GOT3 (cell line): ENCODE measurements at regions not wholly inside any gene's neighbourhood (a gene's known extent, or its start where the extent isn't known, plus 50 kb on each side); places are given as distances from the start of the nearest gene placed in this dataset.

Experiments used
- DNase-seq: peaks from one replicate; lab custom pipeline; 2025; ENCODE audit warnings: mixed read lengths; lab: John Stamatoyannopoulos, UW

- DNase-seq, result no peak
Observed at GRCh38 chr22:44442186-44442815, 55.7 kb downstream of the RTL6 start.

DNA sequence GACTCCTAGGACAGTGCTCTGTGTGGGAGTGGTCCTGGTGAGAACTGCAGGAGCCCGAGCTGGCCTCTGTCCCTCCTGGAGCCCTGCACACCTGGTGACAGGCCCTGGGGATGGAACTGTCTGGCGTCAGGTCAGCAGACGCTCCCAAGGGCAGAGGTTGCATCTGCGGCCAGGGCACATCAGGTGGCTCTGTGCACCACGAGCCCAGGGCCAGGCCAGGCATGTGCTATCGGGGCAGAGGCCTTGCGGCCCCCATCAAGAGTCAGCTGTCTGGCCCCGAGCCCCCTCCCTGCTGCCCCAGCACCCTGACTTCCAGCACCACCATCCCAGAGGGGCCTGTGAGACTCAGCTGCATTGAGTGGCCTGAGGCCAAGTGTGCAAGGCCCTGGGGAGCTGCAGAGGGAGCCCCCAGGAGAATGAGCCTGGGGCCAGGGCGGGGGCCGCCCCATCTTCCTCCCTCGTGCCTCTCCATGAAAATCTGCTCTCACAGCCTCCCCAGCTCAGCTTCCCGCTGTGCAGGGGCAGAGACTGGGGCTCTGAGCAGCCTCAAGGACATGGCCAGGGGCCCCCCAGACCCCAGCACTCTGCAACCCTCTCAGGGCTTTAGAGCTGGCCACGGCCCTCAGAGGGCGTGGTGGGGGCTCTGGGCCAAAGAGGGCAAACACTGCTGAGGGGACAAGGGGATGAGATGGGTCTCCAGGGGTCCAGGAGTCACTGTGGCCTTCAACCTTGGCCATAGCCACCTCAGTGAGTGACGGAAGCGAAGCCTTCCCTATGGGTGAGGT lies 56.4 kb downstream of the RTL6 start:
- DNase-seq, result no peak

- DNase-seq, result no peak
Observed at GRCh38 chr22:44440224-44441160, 57.5 kb downstream of the RTL6 start.

GRCh38 chr22:44439356-44440223 lies 58.4 kb downstream of the RTL6 start:
- no peak for DNase-seq

GRCh38 chr22:44438481-44439131 lies 59.4 kb downstream of the RTL6 start:
- no peak for DNase-seq

DNA sequence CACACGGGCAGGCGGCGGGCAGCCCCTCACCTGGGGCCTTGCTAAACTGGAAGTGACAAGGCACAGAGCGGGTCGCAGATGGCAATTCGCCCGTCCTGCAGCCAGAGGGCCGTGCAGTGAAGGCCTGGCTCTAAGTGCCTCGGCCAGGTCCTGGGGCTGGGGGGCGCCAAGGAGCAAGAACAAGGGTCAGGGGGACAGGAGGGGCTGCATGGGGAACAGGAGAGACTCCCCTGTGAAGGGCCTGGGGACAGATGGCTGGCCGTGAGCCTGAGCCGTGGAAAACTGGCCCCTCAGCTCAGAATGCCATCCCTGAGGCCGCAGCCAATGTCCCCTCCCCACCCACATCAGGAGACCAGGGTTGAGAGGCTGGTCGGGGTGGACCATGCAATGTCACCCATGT lies 60.0 kb downstream of the RTL6 start:
- DNase-seq, result no peak

DNA sequence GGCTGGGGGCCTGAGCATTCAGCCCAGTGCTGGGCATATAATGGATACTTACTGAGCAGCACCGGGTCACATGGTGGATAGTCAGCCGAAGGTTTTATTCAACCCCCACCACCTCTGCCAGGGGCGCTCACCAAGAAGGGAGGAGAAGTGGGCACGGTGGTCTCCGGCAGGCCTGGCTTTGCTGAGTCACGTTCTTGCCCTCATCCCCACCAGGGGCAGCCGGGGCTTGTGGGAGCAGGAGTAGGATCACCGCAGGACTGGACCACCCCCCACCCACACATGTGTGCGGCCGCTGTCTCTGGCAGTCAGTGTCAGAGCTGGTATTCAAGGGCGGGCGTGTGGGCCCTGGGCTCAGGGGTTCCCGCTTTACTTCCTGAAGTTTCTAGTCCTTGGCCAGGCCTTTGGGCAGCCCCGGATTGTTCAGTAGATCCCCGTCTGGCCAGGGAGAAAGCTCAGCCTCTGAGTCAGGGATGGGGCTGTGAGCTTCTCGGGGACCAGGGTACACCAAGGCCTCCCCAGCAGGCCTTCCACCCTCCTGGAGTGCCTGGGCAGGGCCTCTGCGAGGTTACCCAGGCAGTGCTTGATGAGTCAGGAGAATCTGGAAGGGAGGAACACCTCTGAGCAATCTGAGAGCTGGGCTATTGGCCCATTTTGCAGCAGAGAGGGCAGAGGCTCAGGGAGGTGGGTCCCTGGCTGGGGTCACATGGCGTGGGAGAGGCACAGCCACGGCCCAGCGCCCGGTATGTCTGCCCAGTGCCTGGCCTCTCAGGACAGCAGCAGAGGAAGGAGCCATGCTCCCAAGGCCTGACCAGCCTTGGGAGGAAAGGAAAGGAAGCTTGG lies 60.6 kb downstream of the RTL6 start:
- DNase-seq, result no peak

- no peak for DNase-seq
Observed at GRCh38 chr22:44436736-44437135, 61.3 kb downstream of the RTL6 start.

DNA sequence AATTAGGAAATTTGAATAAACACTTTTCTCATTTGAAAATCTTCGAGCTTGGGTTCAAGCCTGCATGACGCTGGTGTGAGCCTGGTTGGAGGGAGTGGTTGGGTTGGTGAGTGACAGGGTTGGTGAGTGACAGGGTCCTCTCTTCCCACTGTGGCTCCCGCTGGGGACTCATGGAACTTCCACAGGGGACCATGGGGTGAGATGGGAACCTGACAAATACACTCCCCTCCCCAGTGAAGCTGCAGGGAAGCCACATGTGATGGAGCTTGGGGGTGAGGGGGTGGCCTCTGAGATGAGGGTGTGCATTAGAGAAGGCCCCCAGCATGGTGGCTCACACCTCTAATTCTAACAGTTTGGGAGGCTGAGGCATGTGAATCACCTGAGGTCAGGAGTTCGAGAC lies 66.8 kb downstream of the RTL6 start:
- DNase-seq, result no peak

DNA sequence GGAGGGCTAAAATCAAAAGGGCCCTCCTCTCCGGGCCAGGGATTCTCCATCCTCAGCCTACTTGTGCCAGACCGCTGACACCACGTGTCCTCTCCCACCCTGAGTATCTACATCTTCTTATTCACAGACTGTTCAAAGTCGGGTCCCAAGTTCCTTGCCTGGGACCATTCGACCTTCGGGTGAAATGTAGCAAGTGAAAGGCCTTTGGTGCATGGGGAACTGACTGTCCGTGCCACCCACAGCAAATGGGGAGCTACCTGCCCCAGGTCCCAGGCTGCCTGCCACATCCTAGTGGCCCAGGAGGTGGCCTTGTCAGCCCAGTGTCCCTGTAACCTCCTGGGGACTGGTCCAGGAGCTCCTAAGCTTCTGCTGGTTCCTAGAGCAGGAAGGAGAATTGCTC lies 67.3 kb downstream of the RTL6 start:
- DNase-seq, result no peak

DNA sequence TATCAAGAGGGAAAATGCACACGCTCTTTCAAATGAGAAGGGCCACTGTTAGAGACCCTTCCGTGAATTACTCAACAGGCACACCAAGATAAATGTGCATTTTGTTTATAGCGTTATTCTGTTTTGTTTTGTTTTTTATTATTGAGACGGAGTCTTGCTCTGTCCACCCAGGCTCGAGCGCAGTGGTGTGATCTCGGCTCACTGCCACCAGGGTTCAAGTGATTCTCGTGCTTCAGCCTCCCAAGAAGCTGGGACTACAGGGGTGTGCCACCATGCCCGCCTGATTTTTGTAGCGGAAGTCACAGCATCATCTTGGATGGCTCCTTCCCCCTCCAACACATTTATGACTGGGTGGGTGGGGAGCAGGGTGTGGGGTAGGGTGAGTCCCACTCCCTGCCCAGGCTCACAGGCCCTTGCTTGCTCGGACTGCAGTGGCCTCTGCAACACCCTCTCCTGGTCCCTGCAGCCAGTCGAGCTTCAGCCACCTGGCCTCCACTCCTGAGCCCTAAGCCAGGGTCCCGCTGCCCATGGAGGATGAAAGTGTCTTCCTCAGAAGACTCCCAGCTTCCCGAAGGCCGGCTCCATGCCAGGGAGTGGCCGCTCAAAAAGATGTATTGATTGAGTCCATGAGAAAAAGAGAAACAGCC lies 68.0 kb downstream of the RTL6 start:
- no peak for DNase-seq

- no peak for DNase-seq
Observed at GRCh38 chr22:44428941-44429830, 68.8 kb downstream of the RTL6 start.

- DNase-seq, result no peak
Observed at GRCh38 chr22:44427611-44428470, 70.2 kb downstream of the RTL6 start.

DNA sequence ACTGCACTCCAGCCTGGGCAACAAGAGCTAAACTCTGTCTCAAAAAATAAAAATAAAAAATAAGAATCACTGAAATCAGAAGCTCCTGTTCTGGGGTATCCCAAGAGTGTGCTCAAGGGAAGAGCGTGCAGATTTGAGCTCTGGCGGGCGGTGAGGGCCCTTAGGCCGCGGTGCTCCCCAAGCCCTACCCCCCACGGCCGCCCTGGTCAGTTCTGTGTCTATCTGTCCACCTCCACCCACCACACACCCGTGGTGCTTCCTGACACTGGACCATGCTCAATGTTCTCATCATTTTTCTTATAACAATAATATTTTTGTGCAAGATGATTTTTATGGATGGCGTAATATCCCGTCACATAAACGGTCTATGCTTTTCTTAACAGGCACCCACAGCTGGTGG lies 71.1 kb downstream of the RTL6 start:
- DNase-seq, result no peak

DNA sequence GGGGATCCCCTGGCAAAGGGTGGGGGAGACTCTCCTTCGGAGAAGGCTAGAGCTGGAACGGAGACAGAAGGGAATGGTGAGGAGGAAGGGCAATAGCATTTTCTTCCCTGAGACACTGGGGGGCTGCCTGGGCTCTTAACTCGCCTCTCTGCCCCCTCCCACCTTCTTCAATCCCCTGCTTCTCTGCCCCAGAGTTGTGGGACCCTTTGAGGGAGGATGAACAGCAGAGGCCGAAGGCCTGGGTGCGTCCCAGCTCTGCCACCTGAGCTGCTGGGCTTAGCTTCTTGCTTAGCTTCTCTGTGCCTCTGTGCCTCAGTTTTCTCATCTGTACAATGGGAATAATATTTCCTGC lies 72.4 kb downstream of the RTL6 start:
- DNase-seq, result no peak

DNA sequence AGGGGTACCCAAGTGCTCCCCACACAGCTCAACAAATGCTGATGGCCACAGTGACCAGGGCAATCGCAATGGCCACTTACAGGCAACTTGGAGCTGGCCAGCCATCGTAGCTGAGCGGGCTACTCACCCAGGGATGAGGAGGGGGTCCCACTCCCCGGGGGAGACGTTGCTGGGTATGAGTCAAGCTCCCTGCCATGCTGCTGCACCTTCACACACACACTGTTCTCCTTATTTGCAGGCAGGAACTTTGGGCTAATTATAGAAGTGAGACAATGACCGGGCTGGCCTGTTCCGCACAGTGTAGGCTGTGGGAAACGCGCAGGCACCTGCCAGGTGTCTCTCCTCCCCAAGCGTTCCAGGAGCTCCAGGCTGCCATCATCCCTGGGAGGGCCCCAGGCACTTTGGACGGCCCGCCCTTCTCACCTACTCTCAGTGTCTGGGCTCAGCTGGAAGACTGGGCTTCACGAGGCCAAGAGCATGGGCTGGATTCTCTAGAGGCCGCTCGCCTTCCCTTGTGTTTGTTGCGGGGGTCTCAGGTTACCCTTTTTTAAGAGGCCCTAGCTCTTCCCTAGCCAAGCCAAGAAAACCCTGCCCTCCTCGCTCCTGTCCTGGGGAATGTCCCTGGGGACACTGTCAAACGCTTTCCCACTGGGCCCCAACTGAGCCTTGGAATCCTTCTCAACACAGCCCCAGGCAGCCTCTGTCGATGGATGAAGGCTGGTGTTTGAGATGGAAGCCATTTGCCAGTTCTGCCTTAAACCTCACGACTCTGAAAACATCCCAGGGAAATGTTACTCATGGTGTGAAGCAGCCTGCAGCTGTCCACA lies 73.0 kb downstream of the RTL6 start:
- DNase-seq, result no peak

DNA sequence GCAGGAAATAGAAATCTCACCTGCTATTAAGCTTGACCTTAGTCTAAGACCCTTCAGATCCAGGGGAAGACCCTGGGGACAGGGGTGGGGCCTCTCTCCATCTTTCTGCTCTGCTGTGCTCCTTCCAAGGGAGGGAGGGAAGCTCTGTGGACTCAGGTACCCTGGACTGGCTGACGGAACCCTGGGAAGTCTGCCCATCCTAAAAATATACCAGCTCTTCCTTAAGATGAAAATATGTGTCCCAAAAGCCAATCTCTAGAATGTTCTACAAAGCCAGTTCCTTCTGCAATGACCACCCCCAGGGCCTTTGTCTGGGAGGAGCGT lies 73.7 kb downstream of the RTL6 start:
- DNase-seq, result no peak
